Left ventricle myocardium superior (tissue), 1 donor: ENCODE measurements at regions not wholly inside any gene's neighbourhood (a gene's known extent, or its start where the extent isn't known, plus 50 kb on each side); places are given as distances from the start of the nearest gene placed in this dataset.
A peak's percentile ranks its signal among the peaks of the same experiment; 100 is the strongest.

Source experiments
- ATAC-seq: fragments of 200-7000 bp; cut with Tn5 transposase; one replicate; pipeline ENCODE4 v1.9.1; 2020; ENCODE audit warnings: mild to moderate bottlenecking, moderate library complexity
- DNase-seq: peaks from one replicate; pipeline ENCODE4 v3.0.0-alpha.2; 2020
- intact Hi-C: fragments of 100-400 bp; cut with micrococcal nuclease; formaldehyde crosslinking; loops from one replicate; pipeline ENCODE4 v1.11.0; 2022
- donor health status: DM: no; HTN: yes; CAD: no; lungs with severe emphysema.

DNA sequence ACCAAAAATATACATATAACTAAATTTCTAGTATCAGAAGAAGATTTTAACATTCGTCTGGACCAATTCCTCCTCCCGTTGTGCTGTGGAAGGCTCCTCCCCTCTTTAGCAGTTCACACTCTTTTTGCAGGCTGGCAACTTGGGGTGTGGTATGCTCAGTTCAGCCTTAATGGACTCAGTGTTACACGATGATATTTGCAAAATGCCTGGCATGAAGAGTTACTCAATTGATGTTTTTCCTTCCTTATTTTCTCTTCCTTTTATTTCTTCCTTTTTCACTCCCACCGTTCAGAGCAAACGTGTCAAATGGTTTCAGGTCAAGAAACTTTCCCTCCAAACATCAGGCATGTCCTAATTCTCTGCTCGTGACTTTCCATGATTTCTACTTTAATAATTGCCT, 248.3 kb downstream of the PHF14 start:
- no peak for ATAC-seq
- intact Hi-C loops = no loop called here
- DNase-seq = no peak

DNA sequence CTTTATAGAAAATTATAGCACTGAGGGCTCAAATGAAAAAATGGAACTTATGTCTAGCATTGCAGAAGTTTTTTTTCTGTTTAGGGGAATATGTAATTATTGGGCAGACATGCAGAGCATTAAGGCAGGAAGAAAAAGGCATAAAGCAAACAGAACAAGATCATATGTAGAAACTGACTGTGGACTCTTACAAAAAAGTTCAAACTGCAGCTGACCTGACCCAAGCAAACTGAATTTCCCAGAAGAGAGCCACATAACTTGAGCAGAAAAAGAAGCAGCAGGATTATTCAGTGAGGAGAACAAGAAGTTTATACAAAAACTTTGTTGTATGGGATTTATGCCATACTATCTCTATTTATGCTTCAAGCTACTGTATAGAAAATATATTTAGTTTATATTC, 250.9 kb downstream of the PHF14 start:
- intact Hi-C loops = no loop called here
- no peak for DNase-seq
- no peak for ATAC-seq

GRCh38 chr7:11228515-11228914, 254.8 kb downstream of the PHF14 start:
- peak; percentile 88 for DNase-seq
- intact Hi-C loops = no loop called here
- ATAC-seq = peak; percentile 98

GRCh38 chr7:11231190-11231589, 257.5 kb downstream of the PHF14 start:
- intact Hi-C loops = no loop called here
- DNase-seq (no peak), ATAC-seq (no peak)

- DNase-seq = no peak
- intact Hi-C loops = no loop called here
- no peak for ATAC-seq
Measured at GRCh38 chr7:11232462-11232861, 258.8 kb downstream of the PHF14 start.

DNA sequence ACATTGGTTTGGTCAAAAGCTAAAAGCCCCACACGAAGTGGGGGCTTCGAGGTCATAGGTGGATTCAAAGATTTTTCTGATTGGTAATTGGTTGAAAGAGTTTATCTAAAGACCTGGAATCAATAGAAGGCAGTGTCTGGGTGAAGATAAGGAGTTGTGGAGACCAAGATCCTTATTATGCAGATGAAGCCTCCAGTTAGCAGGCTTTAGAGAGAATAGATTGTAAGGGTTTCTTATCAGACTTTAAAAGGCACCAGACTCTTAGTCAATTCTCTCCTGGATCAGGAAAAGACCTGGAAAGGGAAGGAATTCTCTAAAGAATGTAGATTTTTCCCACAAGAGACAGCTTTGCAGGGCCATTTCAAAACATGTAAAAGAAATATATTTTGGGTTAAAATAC, 260.2 kb downstream of the PHF14 start:
- ATAC-seq (no peak), DNase-seq (no peak)
- intact Hi-C loops = no loop called here

- no peak for ATAC-seq
- no peak for DNase-seq
- intact Hi-C loops = no loop called here
Measured at GRCh38 chr7:11235491-11235890, 261.8 kb downstream of the PHF14 start.

GRCh38 chr7:11236680-11237079, 263.0 kb downstream of the PHF14 start:
- ATAC-seq (no peak), DNase-seq (no peak)
- intact Hi-C loops = no loop called here

DNA sequence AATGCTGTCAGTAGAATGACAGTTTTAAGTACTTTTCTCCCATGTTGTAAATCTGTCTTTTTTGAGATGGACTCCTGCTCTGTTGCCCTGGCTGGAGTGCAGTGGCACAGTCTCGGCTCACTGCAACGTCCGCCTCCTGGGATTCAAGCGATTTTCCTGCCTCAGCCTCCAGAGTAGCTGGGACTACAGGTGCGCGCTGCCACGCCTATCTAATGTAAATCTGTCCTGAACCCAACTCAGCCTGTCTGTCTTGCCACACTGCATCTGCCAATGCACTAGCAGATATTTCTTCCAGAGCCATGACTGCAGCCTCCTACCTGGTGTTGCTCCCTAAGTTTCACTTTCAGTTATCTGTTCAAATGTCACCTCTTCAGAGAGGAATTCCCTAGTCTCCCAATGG, 264.1 kb downstream of the PHF14 start:
- intact Hi-C loops = no loop called here
- no peak for ATAC-seq
- DNase-seq = no peak

GRCh38 chr7:11239316-11239715, 265.6 kb downstream of the PHF14 start:
- no peak for DNase-seq
- intact Hi-C loops = no loop called here
- no peak for ATAC-seq

DNA sequence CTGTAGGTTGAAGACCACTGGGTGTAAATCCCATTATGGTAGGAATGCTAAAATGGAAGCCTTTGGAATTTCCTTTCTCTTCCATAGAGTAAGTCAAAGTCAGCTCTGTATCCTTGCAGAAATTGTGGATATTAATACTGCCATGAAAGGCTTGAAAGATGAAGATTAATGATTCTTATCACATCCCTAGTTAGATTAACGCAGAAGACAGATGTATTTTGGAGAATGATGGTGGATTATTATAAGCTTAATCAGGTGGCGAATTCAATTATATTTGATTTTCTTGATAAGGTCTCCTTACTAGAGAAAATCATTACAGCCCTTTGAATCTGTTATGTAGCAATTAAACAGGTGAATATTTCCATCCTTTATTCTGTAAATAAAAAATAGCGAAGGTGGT, 270.1 kb downstream of the PHF14 start:
- ATAC-seq = no peak
- intact Hi-C loops = no loop called here

DNA sequence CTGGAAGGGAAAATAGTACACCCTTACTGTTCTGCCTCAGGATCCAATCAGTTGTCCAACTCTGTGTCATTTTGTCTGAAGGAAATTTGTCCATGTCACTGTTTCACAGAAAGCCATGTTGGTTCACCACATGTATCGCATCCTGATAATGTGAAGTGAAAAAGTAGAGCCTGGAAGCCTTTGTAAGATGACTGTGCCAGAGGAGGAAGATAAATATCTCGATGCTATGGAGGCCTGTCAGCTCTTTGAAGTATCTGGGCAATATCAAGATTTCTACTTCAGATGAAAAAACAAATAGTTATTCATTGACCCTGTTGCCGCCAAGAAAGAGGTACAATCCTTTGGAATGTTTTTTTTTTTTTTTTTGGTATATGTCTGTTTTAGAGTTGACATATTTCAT, 270.5 kb downstream of the PHF14 start:
- DNase-seq (no peak), ATAC-seq (no peak)
- intact Hi-C loops = no loop called here

More for the DNA sequence above, 270.1 kb downstream of the PHF14 start:
- no peak for DNase-seq

DNA sequence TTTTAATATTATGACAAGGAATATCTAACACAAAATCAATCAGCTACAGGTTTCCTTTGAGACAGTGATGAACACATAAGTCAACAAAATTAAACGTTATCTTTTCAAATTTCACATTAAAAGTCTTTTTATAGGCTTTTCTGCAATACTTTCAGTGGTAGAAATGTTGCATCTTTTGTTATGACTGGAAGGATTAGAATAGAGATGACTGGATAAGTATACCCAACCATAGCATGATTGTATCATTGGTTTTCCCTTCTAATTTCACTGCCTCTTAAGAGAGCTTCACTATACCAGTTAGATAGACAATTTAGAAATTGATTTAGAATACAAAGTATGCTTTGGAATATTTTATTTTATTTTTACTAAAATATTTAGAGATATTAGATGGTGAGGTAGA, 273.9 kb downstream of the PHF14 start:
- DNase-seq (no peak), ATAC-seq (no peak)
- intact Hi-C loops = no loop called here

GRCh38 chr7:11251436-11251835, 277.8 kb downstream of the PHF14 start:
- no peak for DNase-seq
- intact Hi-C loops = no loop called here
- no peak for ATAC-seq

DNA sequence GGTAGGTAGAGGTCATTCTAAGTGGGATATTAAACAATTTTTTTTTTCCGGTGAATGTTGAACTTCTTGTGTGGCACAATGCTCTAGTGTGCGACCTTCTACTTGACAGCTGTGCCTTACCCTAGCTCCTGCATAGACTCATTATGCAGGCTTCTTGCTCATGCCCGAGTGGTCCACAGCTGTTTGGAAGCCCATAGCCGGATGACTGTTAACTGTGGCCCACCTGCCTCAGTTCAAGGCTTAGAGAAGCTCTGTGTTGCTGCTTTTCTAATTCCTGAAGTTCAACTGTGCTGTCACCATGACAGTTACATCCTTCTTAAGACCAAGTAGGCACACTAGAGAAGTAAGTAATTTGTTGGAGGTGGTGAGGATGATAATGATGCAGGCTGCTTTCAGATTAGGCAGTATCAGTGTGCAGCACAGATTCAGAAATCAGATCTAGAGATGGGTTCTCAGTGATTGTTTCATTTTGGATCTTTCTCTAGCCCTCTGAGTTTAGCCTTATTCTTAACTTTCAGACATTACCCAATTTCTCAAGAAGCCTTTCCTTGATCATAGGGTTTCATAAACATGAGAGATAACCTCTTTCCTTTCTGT, 278.4 kb downstream of the PHF14 start:
- intact Hi-C loops = no loop called here
- DNase-seq (no peak), ATAC-seq (no peak)

DNA sequence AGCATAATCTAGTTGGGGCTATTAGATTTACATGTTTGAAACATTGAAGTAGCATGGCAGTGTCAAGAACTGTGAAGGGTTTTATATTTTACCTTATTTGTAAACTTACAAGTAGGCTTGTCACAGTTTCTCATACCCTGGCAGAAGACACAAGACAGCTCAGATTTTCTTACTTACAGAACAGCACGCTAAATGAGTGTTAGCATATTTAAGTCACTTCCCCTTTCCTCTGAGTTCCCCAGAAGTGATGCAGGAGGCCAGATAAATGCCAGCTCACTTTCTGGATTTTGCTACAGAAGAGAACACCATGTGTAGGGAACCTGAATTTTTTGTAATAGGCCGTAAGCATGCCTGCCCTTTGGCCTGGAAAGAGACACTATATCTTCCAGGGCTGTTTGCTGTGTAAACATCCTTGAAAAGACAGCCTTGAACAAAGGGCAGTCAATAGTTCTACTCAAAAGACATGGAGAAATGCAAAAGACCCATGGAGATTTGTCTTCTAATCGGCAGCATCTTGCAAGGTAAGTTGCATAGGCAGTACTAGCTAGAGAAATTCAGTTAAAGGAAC, 279.1 kb downstream of the PHF14 start:
- DNase-seq = no peak
- intact Hi-C loops = no loop called here
- no peak for ATAC-seq

GRCh38 chr7:11256501-11256900, 282.8 kb downstream of the PHF14 start:
- ATAC-seq (no peak), DNase-seq (no peak)
- intact Hi-C loops = no loop called here

DNA sequence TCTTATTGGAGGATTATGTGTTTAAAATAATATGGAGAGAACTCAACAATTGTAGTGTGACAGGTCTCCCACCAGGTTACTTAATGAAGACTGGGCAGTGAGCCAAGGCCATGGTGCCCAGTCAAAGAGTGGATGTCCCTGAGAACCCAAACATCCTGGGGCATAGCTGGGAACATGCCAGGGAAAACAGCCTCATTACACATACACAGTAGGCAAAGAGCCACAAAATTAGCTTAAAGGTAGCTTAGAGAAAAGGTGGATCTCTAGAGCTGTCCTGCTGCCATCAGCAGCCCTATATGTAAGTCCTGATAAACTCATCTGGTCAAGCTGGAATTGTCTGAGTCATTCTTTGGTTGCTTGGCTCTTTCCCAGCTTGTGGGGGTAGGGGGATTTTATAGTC, 287.8 kb downstream of the PHF14 start:
- DNase-seq (no peak), ATAC-seq (no peak)
- intact Hi-C loops = no loop called here

- intact Hi-C loops = no loop called here
Measured at GRCh38 chr7:11266101-11266500, 292.4 kb downstream of the PHF14 start.

GRCh38 chr7:11272352-11272751, 298.7 kb downstream of the PHF14 start:
- intact Hi-C loops = no loop called here
- ATAC-seq (no peak), DNase-seq (no peak)

More at GRCh38 chr7:11266101-11266500, 292.4 kb downstream of the PHF14 start:
- ATAC-seq (no peak), DNase-seq (no peak)

DNA sequence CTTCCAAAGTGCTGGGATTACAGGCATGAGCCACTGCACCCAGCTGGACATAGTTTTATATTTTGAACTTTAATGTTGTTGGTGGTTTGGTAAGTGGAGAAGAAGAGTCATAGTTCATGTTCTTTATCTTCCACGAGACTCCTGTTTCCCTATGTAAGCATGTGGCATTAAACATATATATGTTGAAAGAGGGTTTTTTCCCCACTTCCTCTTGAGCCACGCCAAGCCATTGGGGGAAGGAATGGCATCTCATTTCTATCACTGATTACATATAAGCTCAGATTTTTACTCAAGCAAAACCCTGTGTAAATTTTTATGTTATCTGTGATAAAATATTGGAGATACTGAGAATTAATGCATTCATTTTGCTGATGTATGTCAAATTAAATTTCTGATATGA, 300.4 kb downstream of the PHF14 start:
- DNase-seq (no peak), ATAC-seq (no peak)
- intact Hi-C loops = no loop called here

GRCh38 chr7:11281953-11282352, 308.3 kb downstream of the PHF14 start:
- DNase-seq (no peak), ATAC-seq (no peak)
- intact Hi-C loops = no loop called here
